HG02973 (cell line): ENCODE measurements at regions not wholly inside any gene's neighbourhood (a gene's known extent, or its start where the extent isn't known, plus 50 kb on each side); places are given as distances from the start of the nearest gene placed in this dataset.
"Not testable (repeated sequence)": the region's sequence is repeated elsewhere in the genome, so short reads cannot be mapped to it uniquely, and the experiment has no call there.

Experiments
- ATAC-seq: cut with Tn5 transposase; IDR thresholded peaks from one replicate; pipeline ENCODE4 v1.9.1; 2021; ENCODE audit warnings: moderate library complexity; ENCODE audit not compliant: unreplicated experiment

DNA sequence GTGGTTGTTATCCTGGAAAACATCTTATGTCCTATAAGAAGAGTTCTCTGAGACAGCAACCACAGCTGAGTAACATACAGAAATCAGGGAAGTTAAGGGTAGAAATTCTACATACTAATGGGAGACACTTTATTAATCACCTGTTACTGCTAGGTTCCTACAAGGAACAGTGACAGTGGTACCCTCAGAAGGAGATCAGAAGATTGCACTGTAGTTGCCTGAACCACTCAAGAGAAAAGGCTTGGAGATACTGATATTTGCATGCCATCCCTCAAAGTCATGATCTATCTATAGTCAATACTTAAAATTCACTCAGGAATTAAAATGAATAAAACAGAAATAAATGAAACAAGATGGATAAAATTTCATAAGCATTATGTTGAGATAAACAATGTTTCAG is 136.0 kb downstream of the LMLN start:
- ATAC-seq: no peak

DNA sequence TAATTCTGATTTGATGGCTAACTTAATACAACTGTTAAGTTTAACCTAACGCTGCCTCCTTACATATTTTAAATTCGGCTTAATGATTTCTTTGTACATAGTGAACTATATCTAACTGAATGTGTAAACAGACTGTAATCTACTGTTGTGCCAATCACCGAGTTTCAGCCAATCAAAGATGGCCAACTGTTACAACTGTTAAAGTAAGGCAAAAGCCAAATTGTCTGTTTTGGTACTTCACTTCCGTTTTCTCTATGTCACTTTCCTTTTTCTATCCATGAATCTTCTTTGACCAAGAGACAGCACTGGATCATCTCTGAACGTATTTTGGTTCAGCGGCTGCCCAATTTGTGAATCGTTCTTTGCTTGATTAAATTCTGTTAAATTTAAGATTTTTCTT is 137.0 kb downstream of the LMLN start:
- ATAC-seq: no peak

GRCh38 chr3:198098661-198099081 is 138.7 kb downstream of the LMLN start:
- ATAC-seq: not testable (repeated sequence)

DNA sequence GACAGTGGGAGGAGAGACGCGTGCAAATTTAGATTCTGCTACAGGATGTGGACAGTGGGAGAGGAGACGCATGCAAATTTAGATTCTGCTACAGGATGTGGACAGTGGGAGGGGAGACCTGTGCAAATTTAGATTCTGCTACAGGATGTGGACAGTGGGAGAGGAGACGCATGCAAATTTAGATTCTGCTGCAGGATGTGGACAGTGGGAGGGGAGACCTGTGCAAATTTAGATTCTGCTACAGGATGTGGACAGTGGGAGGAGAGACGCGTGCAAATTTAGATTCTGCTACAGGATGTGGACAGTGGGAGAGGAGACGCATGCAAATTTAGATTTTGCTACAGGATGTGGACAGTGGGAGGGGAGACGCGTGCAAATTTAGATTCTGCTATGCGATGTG is 143.1 kb downstream of the LMLN start:
- ATAC-seq: not testable (repeated sequence)

- ATAC-seq: no peak
These were observed 146.2 kb downstream of the LMLN start for GRCh38 chr3:198106265-198106664.

- ATAC-seq: no peak
These were observed 148.1 kb downstream of the LMLN start for GRCh38 chr3:198107840-198108734.

DNA sequence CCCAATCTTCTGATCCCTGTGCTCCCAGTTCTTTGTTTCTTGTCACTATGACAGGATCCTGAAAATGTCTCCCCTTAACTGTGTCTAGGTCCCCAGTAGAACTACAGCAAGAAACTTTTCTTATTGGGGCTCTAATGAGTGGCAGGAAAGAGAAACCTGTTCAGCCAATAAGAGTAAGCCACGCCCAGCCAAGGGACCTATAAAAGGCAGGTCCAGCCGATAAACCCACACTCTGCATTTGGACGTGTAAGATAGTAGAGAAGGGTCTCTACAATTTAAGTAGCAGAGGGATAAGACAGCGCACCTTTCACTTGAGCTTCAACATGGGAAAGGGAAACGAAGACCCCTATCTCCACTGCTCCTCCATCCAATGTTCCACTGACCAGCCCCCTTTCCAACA is 149.9 kb downstream of the LMLN start:
- no peak for ATAC-seq

GRCh38 chr3:198112031-198112430 is 152.0 kb downstream of the LMLN start:
- ATAC-seq: no peak

DNA sequence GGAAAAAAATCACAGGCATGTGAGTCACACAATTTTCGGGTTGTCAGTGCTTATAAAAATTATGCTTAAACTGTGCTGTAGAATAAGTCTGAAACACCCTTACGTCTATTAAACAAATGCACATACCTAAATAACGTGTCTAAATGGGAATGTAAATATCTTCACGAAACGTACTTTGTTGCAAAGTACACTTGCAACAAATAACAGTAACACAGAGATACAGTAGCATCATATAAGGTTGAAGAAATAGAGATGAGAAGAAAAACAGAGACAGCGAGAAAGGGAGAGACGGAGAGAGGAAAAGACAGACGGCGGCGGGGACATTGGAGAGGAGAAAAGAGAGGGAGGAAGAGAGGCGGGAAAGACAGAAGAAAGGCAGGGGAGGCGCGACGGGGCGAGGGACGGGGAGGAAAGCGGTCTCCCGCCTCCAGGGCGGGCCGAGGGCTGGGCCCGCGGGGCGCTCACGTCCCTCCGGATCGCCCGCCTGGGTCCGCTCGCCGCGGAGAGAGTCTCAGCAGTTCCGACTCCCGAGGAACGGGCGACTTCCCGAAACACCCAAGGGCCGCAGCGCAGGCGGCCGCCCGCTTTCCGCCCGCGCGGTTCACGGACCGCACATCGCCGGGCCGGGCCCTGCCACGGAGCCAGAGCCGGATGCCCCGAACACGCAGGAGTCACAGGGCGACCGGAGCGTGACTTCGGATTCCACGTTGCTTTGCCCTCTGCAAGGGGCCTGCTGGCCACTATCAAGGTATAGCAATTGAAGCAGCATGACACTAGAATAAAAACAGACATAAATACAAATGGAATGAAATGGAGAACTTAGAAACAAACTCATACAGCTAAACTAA is 153.4 kb downstream of the LMLN start:
- no peak for ATAC-seq

DNA sequence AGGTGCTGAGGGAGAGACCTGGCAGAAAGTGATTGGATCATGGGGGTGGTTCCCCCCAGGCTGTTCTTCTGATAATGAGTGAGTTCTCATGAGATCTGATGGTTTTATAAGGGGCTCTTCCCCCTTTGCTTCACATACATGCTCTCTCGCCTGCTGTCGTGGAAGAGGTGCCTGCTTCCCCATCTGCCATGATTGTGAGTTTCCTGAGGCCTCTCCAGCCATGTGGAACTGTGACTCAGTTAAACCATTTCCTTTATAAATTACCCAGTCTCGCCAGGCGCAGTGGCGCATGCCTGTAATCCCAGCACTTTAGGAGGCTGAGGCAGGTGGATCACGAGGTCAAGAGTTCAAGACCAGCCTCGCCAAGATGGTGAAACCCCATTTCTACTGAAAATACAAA is 154.5 kb downstream of the LMLN start:
- not testable (repeated sequence) for ATAC-seq

DNA sequence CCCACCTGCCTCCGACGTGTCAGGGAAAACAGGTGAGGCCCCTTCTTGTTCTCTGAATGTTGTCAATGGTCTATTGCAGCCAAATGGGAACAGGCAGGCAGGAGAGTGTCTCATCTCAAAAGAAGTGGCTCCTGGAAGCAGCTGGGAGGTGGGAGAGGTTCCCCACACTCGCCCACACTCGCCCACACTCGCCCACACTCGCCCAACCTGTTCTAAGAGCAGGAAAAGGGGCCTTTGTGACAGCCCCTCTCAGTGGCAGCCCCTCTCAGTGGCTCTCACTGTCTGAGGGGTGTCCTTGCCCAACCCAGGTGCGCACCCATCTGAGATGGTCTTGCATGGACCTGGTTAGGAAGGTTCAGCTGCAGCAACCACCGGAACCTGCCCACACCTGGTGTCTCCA is 162.2 kb downstream of the LMLN start:
- ATAC-seq: not testable (repeated sequence)

DNA sequence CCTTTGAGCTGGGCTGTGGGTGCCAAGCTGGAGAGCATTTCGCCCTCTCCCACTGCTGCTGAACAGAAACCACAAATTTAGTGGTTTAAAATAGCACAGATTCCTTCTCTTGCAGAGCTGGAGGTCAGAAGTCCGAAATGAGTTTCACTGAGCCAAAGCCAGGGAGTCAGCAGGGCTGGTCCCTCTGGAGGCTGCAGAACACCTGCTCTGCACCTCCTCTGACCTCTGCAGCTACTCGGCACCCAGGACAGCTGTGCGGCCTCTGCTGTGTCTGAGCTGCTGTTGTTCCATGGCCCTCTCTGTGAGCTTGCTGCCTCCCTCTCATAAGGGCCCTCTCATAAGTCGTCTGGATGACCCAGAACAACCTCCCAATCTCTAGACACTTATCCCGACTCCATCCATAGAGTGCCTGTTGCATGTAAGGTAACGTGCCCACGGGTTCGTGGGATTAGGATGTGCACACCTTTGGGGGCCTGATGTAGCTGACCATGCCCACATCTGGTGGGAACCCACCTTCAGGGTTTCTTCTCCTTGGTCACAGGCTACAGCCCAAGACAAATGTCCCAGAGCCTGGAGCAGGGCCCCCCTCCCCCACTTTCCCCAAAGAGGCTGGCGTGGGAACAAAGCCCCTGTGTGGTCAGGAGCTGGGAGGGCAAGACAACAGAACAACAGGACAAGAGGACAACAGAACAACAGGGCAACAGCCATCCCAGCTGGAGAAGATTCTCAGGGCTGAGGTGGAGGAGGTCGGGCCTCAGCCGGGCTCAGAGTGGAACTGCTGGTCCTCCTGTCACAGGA is 177.2 kb downstream of the LMLN start:
- ATAC-seq: not testable (repeated sequence)

- not testable (repeated sequence) for ATAC-seq
These were observed 178.2 kb downstream of the LMLN start for GRCh38 chr3:198138205-198138604.

DNA sequence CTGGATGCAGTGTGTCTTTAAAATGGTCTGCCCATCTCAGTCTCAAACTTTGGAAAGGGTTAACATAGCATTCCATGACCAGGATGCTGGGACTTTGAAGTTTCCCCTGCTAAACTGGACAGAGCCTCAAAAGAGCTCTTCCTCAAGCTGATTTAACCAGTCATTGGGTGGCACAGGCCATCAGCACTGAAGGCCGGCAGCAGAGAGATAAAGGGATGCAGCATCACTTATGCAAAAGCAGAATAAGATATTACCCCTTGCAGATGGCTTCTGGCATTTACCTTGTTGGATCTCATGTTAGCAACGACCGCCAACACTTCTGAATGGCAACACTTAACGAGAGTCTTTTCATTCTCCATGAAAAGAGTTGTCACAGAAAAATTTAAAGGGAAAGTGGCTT is 179.0 kb downstream of the LMLN start:
- ATAC-seq: not testable (repeated sequence)

GRCh38 chr3:198139513-198140167 is 179.6 kb downstream of the LMLN start:
- ATAC-seq: not testable (repeated sequence)

GRCh38 chr3:198143300-198144137 is 183.5 kb downstream of the LMLN start:
- ATAC-seq: not testable (repeated sequence)

DNA sequence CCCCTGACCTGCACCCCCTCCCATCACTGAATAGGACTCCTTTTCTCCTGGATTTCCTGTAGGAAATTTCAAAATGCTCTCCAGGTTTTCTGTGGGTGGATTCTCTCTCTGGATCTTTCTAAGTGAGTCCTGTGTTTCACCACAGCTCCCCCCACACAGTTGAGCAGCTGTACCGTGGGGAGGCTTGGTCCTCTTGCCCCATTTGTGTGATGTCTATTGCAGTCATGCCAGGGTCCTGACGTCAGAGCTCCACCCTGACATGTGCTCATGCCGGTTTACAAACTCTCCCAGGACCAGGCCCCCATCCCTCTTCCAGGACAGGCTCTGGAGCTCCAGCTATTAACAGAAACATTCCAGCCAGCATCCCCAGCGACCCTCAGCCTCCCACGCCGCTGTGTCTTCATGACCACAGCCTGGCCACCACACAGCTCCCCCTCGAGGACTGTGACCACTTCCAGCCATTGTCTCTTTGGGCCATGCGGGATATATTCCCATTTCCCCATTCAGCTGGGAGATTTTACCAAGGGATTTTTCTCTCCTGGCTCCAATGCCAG is 185.3 kb downstream of the LMLN start:
- not testable (repeated sequence) for ATAC-seq

DNA sequence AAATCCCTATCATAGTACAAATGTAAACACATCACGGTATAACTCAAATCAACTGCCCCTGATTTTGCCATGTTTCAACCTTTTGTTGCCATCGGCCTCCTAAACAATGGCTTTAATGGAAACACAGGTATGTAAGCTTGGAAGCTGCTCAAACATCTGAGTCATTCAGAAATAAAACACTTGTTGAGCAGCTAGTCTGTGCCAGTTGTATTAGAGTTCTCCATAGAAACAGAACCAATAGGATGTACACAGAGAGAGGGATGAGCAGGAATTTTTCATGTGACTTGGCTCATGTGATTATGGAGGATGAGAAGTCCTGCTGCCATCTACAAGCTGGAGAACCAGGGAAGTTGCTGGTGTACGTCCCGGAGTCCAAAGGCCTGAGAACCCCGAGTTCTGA is 186.1 kb downstream of the LMLN start:
- not testable (repeated sequence) for ATAC-seq

DNA sequence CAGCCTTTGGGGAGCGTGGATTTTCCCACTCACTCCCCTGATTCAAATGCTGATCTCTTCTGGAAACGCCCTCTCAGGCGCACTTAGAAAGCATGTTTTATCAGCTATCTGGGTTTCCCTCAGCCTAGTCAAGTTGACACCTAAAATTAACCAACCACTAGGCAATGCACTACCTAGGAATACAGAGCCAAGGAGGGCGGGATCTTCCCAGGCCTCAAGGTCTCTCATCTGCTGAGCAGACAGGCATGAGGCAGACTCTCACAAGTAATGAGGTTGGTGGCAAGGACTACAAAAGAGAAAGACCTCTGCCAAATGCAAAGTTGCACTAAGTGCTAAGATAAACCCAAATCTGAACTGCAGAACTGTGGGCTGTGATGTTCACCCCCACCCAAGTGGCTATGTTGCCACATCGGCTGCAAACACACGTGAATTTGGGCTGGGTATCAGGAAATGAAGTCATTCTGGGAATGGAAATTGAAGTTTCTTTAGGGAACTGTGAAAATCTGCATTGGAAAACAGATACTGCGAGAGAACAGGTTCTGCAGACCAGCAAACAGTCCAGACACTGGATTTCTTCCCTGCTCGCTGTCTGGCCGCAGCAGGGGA is 186.6 kb downstream of the LMLN start:
- ATAC-seq: not testable (repeated sequence)
